Activated naive CD4-positive, alpha-beta T cell treated with anti-CD3 and anti-CD28 coated beads for 36 hours (primary cell): ENCODE measurements at regions not wholly inside any gene's neighbourhood (a gene's known extent, or its start where the extent isn't known, plus 50 kb on each side); places are given as distances from the start of the nearest gene placed in this dataset.
"Not testable (repeated sequence)": the region's sequence is repeated elsewhere in the genome, so short reads cannot be mapped to it uniquely, and the experiment has no call there.

ENCODE experiments used
- CTCF ChIA-PET: fragments of 350-600 bp; sonication (Branson Sonifier 250); formaldehyde crosslinking; loops from one replicate; lab custom pipeline; 2021; ENCODE audit warnings: antibody characterized with exemption; lab: Charles Lee
- DNase-seq: peaks from one replicate; pipeline ENCODE4 v3.0.0-alpha.2; 2020
- H3K27ac Mint-ChIP-seq: one replicate; pipeline ENCODE4 v1.8.0; 2021; ENCODE audit warnings: mild to moderate bottlenecking, mixed read lengths
- H3K27me3 Mint-ChIP-seq: one replicate; pipeline ENCODE4 v1.8.0; 2021; ENCODE audit warnings: low read depth, mixed read lengths
- H3K36me3 Mint-ChIP-seq: one replicate; pipeline ENCODE4 v1.8.0; 2021; ENCODE audit warnings: low read depth, mixed read lengths
- H3K4me1 Mint-ChIP-seq: one replicate; pipeline ENCODE4 v1.8.0; 2021; ENCODE audit warnings: low read depth, mixed read lengths
- H3K4me3 Mint-ChIP-seq: one replicate; pipeline ENCODE4 v1.8.0; 2021; ENCODE audit warnings: mild to moderate bottlenecking, moderate library complexity, mixed read lengths
- H3K9me3 Mint-ChIP-seq: one replicate; pipeline ENCODE4 v1.8.0; 2021; ENCODE audit warnings: mixed read lengths
- intact Hi-C: fragments of 100-400 bp; cut with micrococcal nuclease; formaldehyde crosslinking; loops from one replicate; pipeline ENCODE4 v1.15.1; 2023

DNA sequence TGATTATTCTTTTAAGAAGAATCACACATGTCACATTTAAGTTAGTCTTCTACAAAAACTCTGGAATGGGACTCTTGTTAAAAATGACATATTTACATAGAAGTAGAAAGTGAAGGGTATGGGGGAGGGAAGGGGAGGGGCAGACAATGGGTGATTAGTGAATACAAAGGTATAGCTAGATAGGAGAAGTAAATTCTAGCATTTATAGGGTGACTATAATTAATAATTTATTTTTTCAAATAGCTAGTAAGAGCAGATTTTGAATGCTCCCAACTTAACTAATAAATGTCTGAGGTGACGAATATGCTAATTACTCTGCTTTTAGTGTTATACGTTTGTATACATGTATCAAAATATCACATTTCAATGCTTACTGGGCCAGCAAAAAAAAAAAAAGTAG lies 59.4 kb downstream of the BLTP3B start:
- Mint-ChIP-seq H3K9me3 (peaks cover 24% of the 10 kb centered on the region), H3K4me3 (no peak overlapping the region), H3K27ac (no peak overlapping the region), H3K4me1 (no peaks in the 10 kb centered on the region), H3K36me3 (peaks cover 56% of the 10 kb centered on the region), H3K27me3 (no peaks in the 10 kb centered on the region)
- intact Hi-C loops = no loop called here
- no peak for DNase-seq
- CTCF ChIA-PET = no interaction called here

DNA sequence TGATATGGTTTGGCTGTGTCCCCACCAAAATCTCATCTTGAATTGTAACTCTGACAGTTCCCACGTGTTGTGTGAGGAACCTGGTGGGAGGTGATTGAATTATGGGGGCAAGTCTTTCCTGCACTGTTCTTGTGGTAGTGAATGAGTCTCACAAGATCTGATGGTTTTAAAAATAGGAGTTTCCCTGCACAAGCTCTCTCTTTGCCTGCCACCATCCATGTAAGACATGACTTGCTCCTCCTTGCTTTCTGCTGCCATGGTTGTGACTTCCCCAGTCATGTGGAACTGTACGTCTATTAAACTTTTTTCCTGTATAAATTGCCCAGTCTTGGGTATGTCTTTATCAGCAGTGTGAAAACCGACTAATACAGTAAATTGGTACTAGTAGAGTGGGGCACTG lies 63.9 kb downstream of the BLTP3B start:
- H3K27me3 Mint-ChIP-seq, DNase-seq, H3K4me3 Mint-ChIP-seq, intact Hi-C loops, H3K27ac Mint-ChIP-seq, CTCF ChIA-PET, H3K4me1 Mint-ChIP-seq: not testable (repeated sequence)
- Mint-ChIP-seq H3K36me3 (peaks cover 66% of the 10 kb centered on the region), H3K9me3 (peaks cover 24% of the 10 kb centered on the region)

DNA sequence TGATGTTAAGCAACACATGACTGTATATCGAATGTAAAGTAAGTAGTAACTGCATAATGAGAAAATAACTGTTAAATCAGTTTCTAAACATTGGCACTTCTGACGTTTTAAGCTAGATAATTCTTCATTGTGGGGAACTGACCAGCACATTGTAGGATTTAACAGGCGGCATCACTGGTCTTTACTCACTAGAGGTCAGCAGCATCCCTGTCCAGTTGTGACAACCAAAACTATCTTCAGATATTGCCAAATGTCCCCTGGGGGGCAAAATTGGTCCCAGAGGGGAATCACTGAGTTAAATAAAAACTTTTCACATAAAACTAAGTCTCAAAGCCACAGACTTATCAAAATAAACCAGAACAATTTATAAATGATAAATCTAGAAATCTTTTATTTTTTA lies 65.3 kb downstream of the BLTP3B start:
- CTCF ChIA-PET = no interaction called here
- H3K9me3 Mint-ChIP-seq = peaks cover 22% of the 10 kb centered on the region
- no peak for DNase-seq
- no peaks in the 10 kb centered on the region for H3K4me1 Mint-ChIP-seq
- H3K36me3 Mint-ChIP-seq = peaks cover 61% of the 10 kb centered on the region
- H3K27me3 Mint-ChIP-seq = no peaks in the 10 kb centered on the region
- no peak overlapping the region for H3K4me3 Mint-ChIP-seq
- H3K27ac Mint-ChIP-seq = no peak overlapping the region
- intact Hi-C loops = no loop called here

DNA sequence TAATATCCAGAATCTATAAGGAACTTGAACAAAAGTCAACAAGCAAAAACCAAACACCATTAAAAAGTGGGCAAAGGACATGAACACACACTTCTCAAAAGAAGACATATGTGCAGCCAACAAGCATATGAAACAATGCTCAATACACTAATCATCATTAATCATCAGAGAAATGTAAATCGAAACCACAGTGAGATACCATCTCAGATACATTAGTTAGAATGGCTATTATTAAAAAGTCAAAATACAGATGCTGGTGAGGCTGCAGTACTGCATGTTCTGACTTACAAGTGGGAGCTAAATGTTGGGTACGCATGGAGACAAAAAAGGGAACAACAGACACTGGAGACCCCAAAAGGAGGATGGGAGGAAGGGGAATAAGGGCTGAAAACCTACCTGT lies 67.1 kb downstream of the BLTP3B start:
- Mint-ChIP-seq H3K27me3 (no peaks in the 10 kb centered on the region), H3K4me3 (no peak overlapping the region), H3K9me3 (peaks cover 11% of the 10 kb centered on the region), H3K4me1 (no peaks in the 10 kb centered on the region), H3K36me3 (peaks cover 46% of the 10 kb centered on the region), H3K27ac (no peak overlapping the region)
- DNase-seq = no peak
- CTCF ChIA-PET = interaction anchor here (0.6 kb wide), 1 partner anchor 1174 kb away, joined by 3 read pairs; no protein-coding TSS in a partner anchor
- intact Hi-C loops = no loop called here

DNA sequence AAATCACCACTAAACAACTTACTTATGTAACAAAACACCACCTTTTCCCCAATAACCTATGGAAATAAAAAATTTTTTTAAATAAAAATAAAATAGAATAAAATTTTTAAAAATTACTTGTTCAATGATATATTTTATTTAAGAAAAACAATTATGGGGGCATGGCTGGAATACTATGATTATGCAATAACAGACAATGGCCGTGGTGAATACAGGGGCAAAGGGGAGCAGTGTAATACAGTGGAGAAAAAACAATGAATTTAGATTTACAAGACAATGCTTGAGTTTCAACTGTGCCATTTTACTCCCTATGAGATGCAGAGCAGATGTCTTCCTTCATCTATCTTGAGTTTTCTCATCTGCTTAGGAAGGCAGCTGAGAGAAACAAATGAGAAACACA lies 72.9 kb downstream of the BLTP3B start:
- intact Hi-C loops = no loop called here
- CTCF ChIA-PET = no interaction called here
- H3K4me1 Mint-ChIP-seq = no peaks in the 10 kb centered on the region
- DNase-seq = no peak
- no peak overlapping the region for H3K27ac Mint-ChIP-seq
- peaks cover 57% of the 10 kb centered on the region for H3K36me3 Mint-ChIP-seq
- H3K4me3 Mint-ChIP-seq = no peak overlapping the region
- H3K27me3 Mint-ChIP-seq = no peaks in the 10 kb centered on the region
- peaks cover 27% of the 10 kb centered on the region for H3K9me3 Mint-ChIP-seq

DNA sequence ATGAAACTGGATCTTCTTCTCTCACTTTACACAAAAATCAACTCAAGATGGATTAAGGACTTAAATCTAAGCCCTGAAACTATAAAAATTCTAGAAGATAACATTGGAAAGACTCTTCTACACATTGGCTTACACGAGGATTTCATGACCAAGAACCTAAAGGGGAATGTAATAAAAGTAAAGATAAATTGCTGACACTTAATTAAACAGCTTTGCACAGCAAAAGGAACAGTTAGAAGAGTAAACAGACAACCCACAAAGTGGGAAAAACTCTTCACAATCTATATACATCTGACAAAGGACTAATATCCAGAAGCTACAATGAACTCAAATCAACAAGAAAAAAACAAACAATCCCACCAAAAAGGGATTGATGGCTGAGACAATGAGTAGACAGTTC lies 74.4 kb downstream of the BLTP3B start:
- Mint-ChIP-seq H3K9me3 (peaks cover 31% of the 10 kb centered on the region), H3K36me3 (peaks cover 59% of the 10 kb centered on the region), H3K4me3 (no peak overlapping the region), H3K4me1 (no peaks in the 10 kb centered on the region), H3K27ac (no peak overlapping the region), H3K27me3 (no peaks in the 10 kb centered on the region)
- intact Hi-C loops = no loop called here
- no peak for DNase-seq
- CTCF ChIA-PET = interaction anchor here (1.2 kb wide), 1 partner anchor 126 kb away, joined by 3 read pairs; no protein-coding TSS in a partner anchor

DNA sequence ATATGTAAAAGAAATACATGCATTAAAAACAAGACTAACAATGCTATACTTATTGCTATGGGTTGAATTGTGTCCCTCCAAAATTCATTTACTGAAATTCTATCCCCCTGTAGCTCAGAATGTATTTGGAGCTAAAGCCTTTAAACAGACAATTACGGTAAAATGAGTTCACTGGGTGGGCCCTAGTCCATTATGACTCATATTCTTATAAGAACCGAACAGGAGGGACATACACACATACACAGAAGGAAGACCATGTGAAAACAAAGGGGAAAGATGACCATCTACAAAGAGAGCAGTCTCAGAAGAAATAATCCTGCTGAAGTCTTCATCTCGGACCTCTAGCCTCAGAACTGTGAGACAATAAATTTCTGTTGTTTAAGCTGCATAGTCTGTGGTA lies 77.1 kb upstream of the ANKS1B start:
- Mint-ChIP-seq H3K27me3 (no peaks in the 10 kb centered on the region), H3K9me3 (peaks cover 13% of the 10 kb centered on the region), H3K27ac (no peak overlapping the region), H3K4me3 (no peak overlapping the region), H3K36me3 (peaks cover 51% of the 10 kb centered on the region), H3K4me1 (no peaks in the 10 kb centered on the region)
- intact Hi-C loops = no loop called here
- CTCF ChIA-PET = no interaction called here
- no peak for DNase-seq

DNA sequence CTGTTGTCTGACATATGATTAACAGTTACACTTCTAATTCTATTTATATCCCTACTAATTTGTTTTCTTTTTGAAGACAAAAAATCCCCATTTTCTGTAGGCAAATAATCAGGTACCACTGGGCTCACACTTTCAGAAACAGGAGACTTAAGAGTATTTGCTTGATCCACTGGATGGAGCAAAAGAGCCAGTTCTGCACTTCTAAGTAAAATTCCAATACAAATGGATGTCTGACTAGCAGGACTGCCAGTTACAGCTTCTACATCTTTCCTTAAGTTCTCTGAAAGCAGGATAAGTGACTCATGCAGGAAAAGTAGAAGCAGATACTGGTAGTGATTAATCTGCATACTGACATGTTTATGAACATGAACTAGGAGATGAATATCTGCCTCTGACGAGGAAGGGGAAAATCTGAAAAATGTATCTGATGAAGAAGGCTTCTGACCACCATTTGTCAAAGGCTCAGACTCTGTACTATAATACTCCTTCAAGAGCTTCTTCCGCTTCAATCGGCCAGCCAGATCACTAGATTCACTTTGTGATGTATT lies 73.8 kb upstream of the ANKS1B start:
- Mint-ChIP-seq H3K27me3 (no peaks in the 10 kb centered on the region), H3K9me3 (no peaks in the 10 kb centered on the region), H3K4me3 (no peak overlapping the region), H3K27ac (no peak overlapping the region), H3K36me3 (peaks cover 29% of the 10 kb centered on the region), H3K4me1 (no peaks in the 10 kb centered on the region)
- DNase-seq = no peak
- CTCF ChIA-PET = no interaction called here
- intact Hi-C loops = no loop called here

DNA sequence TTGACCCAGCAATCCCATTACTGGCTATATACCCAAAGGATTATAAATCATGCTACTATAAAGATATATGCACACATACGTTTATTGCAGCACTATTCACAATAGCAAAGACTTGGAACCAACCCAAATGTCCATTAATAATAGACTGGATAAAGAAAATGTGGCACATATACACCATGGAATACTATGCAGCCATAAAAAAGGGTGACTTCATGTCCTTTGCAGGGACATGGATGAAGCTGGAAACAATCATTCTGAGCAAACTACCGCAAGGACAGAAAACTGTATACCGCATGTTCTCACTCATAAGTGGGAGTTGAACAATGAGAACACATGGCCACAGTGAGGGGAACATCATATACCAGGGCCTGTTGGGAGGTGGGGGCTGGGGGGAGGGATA lies 61.5 kb upstream of the ANKS1B start:
- H3K27me3 Mint-ChIP-seq, H3K27ac Mint-ChIP-seq, DNase-seq, H3K9me3 Mint-ChIP-seq, H3K4me3 Mint-ChIP-seq, intact Hi-C loops, H3K4me1 Mint-ChIP-seq, CTCF ChIA-PET: not testable (repeated sequence)
- H3K36me3 Mint-ChIP-seq = peaks cover 69% of the 10 kb centered on the region

DNA sequence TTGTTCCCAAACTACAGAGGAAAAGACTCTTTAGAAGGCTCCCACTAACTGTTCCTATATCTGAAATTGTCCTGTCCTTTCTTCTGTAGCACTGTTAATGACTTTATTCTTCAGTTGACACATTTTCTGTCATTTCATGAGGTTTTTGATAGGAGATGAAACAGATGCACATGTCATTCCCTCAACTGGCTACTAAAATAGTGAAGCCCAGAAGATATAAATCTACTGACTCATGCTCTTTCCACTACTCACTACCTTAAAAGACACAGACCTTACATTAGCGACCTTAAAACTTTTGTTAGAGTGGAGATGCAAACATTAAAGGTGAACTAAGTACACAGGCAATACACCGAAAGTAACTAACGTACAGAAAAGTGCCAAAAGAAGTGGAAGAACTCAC lies 59.5 kb upstream of the ANKS1B start:
- no peak overlapping the region for H3K27ac Mint-ChIP-seq
- H3K36me3 Mint-ChIP-seq = peaks cover 66% of the 10 kb centered on the region
- H3K27me3 Mint-ChIP-seq = no peaks in the 10 kb centered on the region
- intact Hi-C loops = no loop called here
- CTCF ChIA-PET = no interaction called here
- H3K4me3 Mint-ChIP-seq = no peak overlapping the region
- no peaks in the 10 kb centered on the region for H3K9me3 Mint-ChIP-seq
- H3K4me1 Mint-ChIP-seq = no peaks in the 10 kb centered on the region
- DNase-seq = no peak

DNA sequence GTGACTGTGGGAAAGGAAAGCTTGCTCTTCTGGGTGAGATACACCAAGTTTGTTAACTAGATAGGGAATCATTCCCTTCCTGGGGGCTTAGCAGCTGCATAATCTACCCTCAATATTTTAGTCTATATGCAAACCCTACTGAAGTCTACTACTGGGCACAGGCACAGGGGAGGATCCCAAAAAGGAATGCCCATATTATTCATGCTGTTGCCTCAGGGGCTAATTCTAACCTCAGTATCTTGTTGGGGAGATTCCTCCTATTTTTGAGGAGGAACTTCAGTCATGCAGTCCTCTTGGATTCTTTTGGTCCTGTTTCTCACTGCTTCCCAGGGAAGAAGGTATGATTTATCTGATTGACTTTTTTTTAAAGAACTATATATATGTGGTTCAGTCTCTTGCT lies 58.9 kb upstream of the ANKS1B start:
- intact Hi-C loops = no loop called here
- CTCF ChIA-PET = interaction anchor here (0.5 kb wide), 1 partner anchor 20 kb away, joined by 6 read pairs; no protein-coding TSS in a partner anchor
- Mint-ChIP-seq H3K4me1 (no peaks in the 10 kb centered on the region), H3K9me3 (no peaks in the 10 kb centered on the region), H3K4me3 (no peak overlapping the region), H3K27me3 (no peaks in the 10 kb centered on the region), H3K27ac (no peak overlapping the region), H3K36me3 (peaks cover 65% of the 10 kb centered on the region)
- DNase-seq = no peak
